HG03045 (cell line): ENCODE measurements at regions not wholly inside any gene's neighbourhood (a gene's known extent, or its start where the extent isn't known, plus 50 kb on each side); places are given as distances from the start of the nearest gene placed in this dataset.

Experiments
- ATAC-seq: cut with Tn5 transposase; IDR thresholded peaks from one replicate; pipeline ENCODE4 v1.9.1; 2021; ENCODE audit warnings: mild to moderate bottlenecking, moderate library complexity; ENCODE audit not compliant: unreplicated experiment

DNA sequence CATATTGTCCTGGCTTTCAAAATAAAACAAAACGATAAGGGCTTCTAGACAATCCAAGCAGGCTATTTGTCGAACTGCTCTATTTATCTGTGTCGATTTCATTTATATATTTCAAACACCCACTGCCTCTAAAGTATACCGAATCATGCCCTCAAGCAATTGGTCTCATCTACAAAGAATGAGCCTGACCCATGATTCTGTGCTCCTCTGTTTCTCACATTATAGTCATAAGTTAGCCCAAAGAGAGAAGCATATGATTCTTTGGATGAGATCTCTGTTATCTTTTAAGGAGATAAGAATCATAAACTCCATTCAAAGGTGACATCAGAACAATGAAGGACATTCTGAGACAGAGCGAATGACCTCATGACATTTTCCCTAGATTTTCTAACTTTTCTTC is 191.1 kb downstream of the MAP2K6 start:
- ATAC-seq, result no peak

DNA sequence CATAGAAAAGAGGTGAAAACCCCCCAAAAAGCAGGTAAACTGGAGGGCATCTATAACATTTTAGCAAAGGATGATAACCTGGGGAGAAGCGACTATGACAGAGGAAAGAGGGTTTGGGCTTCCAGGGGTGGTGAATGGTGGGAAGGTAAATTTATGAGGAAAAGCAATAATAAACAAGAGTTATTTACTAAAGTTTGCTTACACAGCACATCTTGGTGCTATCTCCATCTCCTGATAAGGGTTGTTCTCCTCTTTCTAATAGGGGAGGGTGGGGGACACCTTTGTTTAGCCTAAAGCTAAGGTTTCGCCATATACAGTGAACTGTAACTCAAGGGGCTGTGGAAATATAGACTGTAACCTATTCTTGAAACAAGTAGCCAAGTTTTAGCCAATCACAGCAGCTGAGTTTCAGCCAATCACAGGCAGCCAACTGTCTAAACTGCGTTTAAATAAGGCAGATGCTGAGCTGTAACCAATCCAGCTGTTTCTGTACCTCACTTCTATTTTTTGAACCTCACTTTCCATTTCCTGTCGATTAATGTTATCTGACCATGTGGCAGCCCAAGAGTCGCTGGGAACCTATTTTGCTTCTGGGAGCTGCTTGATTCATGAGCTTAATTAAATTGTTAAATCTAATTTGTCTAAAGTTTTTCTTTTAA is 191.8 kb downstream of the MAP2K6 start:
- ATAC-seq, result no peak

DNA sequence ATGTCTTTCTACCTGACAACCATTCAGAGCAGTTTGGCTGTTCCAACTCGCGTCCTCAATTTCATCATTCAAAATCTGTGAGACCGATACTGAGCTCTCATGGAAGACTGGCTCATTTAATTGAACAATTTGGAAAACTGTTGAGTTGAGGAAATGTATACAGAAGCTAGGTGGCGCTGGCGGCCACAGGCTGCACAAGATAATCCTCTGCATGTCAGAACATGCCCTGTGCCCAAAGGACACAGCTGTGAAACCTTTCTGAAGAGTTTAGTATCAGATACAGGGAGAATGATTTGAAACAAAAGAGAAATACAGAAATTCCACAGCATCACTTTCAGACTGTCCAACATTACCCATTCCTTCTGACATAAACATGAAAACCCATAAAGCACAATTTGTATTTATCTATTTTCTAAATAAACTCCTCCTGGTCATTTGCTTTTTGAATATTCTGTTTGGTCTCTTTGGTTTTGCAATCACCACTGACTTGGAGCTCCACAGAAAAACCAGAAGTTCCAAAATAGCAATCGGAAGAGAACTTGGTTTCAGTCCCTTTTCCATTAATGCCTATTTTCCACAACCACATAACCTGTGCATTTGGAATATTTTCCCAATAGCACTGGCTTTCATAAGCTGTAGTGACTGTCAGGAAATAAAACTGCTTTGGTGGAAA is 192.8 kb downstream of the MAP2K6 start:
- ATAC-seq, result peak; percentile 81

DNA sequence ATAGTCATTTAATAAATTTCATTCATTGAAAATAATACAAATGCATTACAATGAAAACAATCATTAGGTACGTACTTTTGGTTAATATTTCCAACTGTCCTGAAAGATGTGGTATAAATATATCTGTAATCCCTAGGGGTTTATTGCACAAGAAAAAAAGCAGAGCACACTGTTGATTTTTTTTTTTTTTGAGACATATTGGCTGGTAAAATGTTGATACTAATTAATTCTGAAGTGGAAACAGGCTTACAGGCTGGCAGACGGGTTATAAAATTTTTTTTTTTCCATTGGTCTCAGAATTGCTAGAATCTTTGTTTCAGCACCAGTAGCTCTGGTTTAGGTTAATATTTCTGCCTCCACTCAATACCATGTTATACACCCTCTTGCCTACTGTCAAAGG is 193.6 kb downstream of the MAP2K6 start:
- no peak for ATAC-seq

DNA sequence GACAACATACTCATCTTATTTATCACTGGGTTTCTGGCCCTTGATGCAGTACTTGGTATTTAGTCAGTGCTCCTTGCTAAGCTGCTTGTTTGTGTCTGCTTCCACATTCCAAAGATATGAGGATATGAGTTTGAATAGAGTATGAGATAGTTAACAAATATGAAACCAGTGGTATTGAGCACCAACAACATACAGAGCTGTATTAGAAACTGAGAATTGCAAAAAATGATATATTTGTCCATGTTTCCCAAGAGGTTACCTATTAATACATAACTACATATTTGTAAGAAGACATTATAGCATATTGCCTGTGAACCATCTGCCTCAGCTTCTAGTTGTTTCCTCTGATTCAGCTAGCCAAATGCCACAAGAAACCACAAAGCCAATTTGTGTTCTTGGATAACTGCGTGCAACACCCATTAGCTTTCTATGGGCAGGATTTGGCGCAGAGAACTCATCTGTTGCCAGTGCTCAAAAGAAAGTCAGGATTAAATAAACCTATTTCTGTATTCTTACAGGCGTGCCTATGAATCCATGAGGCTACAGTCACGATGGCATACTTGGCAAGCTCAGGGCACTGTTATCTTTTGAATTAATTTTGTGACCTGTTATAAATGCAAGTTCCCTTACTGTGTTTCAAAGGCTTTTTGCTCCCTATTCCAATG is 194.4 kb downstream of the MAP2K6 start:
- ATAC-seq, result no peak

DNA sequence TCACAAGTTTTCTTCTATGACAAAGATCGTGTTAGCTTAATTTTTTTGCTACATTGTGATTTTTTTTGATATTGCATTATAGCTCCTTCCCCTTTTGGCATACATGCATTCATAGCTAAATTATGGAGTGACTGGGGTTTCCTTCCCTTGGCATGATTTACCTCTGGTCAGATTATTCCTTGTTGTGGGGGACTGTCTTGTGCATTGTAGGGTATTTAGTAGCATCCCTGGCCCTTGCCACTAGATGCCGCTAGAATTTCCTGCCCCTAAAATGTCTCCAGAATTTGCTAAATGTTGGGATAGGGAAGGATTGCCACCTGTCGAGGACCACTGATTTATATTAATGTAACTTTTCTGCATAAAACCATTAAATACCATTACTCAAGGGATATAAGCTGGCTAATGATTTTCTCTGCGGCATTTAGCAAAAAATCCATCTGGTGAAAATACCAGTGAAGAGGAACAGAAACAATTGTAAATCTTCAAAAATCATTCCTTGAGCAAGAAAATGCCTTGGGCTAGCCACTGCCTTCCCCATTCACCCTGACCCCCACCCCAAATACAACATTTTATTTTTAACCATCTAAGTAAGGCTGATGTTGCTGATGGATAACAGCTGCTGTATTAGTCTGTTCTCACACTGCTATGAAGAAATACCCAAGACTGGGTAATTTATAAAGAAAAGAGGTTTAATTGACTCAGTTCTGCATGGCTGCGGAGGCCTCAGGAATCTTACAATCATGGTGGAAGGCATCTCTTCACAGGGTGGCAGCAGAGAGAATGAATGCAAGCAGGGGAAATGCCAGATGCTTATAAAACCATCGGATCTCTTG is 195.2 kb downstream of the MAP2K6 start:
- ATAC-seq, result no peak

DNA sequence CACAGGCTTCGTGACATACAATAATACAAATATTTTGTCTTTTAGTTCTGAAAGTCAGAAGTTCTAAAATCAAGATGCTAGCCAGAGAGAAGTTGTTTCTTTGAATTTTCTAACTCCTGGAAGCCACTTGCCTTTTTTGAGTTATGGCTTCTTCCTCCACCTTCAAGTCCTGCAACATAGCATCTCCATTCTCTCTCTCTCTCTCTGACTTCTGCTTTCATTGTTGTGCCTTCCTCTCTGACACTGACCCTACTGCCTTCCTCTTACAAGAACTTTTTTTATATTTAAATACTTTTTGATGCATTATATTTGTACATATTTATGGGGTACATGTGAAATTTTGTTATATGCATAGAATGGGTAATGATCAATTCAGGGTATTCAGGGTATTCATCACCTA is 205.9 kb downstream of the MAP2K6 start:
- ATAC-seq, result no peak

DNA sequence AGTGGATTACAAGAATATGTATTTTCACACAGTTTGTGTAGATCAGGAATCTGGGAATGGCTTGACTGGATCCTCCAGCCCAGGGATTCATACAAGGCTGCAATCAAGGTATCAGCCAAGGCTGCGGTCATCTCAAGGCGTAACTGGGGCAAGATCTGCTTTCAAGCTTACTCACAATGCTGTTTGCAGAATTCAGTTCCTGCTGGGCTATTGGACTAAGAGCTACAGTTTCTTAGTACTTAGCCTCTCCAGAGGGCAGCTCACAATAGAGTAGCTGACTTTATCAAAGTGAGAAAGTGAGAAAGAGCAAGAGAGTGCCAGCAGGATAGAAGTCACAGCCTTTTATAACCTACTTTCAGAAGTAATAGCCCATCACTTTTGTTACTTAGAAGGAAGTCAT is 211.0 kb downstream of the MAP2K6 start:
- no peak for ATAC-seq

DNA sequence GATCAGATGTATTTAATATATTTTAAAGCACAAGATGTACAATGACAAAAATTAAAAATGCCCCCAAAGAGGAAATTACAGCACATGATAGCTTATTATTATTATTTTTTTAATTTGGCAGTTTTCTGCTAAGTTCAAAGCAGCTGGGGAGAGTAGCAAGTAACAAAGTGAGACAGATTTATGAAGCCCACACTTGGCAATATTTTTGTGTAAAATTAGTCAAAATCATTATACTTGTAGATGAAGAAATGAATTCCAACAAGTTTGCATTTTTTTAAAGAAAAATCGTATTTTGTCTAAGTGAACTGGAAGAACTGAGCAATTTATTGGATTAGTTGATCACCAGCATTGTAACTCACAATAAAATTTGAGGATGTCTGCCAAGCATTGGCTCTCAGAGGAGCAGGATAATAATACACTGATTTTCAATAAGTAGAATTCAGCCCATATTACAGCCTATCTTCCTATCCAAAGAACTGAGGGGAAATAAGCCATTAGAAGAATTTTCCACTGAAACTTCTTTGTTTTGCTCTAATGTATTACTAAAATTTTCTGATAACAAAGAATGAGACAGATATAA is 215.6 kb downstream of the MAP2K6 start:
- no peak for ATAC-seq

DNA sequence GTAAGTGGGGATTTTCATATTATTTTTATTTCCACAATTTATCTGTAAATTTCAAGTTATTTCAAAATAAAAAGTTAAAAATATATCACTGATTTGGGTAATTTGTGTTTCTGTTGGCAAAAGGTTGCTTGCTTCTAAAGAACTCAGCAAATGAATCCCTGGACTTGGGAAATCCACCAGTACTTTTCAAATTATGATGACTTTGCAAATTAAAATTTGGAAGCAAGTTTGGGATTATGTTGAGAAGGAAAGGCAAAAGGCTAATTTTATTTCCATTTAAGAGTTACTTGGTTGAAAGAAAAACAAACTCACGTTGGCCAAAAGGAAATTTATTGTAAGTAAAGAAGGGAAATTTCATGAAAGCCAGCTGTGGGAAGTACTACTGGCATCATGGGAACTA is 220.3 kb downstream of the MAP2K6 start:
- no peak for ATAC-seq

DNA sequence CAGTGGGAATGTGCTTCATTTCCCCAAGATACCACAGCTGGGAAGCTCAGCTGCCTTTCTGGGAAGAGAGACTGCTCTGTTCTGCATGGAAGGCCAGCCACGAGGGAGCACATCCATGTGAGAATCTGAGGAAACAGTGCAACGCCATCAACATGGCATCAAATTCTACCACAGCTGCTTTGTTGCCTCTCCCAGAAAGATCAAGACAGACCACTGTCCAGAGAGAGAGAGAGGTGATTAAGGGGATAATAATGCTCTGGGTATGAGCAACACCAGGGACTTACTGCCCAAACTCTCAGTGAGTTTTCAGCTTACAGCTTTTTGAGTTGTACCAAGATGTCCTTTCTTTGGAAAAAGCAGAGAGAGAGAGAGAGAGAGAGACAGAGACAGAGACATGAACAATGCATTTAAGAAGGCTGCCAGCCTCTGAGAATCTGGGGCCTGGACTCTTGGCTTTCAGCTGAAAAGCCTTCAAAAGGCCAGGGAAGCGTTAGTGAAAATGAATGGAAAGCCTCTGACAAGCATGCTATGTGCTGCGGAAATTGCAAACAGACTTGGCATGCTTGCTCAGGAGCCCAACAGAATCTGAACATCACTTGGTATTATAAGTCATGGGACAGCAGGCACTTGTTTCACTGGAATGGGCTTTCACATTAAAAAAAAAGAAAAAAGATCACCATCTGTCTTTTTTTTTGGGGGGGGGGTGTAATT is 223.1 kb downstream of the MAP2K6 start:
- no peak for ATAC-seq

DNA sequence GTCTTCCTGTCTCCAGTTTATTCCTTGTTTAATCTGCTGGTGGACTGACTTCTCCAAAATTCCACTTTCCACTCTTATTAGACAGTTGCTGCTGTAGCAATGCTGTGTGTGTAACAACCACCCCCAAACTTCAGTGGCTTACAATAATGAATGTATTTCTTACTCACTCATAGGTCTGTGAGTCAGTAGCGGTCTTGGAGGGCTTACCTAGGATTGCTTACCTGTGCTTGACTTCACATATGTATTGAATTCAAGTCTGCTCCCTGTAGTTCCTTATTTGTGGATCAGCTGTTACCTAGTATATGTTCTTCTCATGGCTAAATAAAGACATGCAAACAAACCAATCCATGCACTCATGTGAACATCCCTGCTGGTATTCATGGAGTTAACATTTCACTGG is 224.6 kb downstream of the MAP2K6 start:
- ATAC-seq, result no peak

DNA sequence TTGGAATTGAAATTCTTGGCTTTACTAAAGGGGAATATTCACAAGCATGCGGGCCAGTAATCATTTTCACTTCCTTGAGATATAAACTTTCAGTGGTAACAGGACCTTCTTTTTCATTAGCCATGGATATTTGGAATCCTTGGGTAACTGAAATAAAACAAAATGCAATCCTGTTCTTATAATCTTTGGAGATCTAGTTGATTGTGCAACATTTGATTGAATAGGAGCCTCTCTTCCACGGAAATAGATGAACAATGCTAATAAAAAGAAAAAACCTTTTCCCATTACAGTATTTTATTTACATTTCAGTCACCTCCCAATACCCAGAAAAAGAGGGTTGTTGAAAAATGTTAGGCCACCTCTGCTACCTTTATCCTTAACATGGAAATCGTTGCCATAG is 225.6 kb downstream of the MAP2K6 start:
- ATAC-seq, result no peak

DNA sequence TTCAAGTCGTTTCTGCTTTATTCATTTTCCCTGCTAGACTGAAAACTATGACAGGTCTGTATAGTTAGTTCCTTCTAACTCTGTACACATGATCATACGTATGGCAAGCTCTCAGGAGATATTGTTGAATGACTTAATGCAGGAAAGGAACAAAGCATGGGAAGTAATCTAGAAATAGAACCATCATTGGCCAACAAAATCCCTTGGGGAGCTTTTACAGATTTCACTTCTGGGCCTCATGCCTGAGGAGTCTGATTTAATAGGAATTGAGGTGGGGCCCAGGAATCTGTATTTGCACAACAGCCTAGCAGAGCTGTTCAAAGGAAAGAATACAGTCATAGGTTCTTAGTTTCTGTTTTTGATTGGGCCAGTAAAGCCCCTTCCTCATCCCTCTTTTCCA is 229.2 kb downstream of the MAP2K6 start:
- ATAC-seq, result no peak

DNA sequence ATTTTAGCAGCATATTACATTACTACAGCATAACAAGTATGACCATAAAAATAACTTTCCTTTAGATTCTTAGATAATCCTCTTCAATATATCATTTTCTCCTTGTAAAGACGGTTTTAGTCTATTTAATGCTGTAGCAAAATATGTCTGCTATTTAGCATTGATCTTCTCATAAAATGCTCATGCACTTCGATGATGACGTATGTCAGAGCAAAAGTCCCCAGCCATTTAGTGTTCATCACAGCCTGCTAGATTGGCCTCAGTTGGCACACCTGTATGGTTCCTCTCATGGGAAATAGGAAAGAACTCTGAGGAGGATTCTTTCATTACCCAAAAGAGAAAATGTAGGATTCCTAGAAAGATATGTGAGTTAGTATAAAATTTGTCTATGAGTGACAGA is 232.2 kb downstream of the MAP2K6 start:
- ATAC-seq, result no peak

DNA sequence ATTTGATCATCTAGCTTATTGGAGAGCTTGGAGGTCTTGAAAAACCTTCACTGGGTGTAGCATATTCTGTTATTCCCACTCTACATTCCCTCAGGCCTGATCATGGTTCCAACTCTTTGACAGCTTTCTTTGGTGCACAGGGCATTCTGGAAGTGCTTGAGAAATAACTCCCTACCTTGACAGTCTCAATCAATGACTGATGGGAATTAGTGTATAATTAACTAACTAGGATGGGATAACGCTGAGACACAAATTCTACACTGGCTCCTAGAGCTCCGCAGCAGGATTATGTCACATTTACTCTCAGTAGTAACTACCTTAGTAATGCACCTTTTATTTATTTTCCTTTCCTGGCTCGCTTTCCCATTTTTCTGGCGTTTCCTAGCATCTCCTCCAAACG is 236.4 kb downstream of the MAP2K6 start:
- ATAC-seq, result no peak

DNA sequence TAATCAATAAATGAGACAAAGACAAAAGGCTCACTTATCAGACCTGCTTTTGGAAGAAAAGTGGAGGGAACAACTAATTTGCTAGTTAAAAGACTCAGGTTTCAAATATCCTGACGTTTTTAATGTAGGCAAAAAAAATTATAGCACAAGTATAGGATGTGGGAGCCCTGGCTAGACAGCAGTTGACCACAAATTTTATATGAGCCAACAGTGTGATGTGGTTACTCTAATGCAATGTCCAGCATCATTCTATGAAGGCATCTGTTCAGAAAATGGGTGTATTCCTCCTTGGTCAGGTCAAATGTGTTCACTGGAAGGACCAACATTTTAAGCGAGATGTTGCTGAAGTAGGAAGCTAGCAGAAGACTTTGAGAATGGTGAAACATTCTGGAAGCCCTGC is 237.4 kb downstream of the MAP2K6 start:
- no peak for ATAC-seq

DNA sequence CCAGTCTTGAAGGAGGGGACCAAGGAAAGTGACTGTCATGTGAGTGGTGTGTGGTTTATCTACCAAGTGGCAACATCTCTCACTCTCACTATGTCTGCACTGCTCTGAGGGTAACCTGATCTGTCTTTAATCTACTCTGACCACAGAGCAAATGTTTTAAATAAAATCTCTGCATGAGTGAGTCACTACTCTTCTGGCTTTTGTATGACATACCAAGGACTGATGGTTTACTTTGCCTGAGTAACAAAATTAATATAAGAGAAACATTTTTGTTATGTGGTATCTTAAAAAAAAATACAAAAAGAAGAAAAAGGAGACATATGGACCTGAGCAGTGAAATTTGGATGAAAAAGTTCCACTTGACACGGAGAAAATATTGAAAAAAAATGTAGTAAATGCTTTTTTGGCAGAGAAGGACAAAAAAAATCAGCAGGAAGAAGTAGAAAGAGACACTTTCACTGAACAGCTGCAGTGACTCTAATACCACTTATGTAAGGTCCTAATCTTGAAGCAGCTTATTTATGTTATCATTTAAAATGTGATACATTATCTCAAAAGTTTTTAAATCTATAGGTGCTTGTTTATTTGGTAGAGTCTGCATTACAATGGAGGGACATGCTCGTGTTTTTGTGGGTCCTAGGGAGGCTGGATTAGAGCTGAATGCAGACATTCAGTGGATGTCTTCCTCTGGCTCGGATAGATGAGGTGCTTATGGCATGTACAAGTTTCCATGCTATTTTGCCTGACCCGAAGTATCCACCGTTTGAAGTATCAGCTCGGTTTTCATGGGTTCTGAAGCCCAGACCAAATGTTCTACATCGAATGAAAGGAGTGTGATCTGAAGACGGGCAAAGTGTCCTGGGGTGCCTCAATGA is 240.7 kb downstream of the MAP2K6 start:
- ATAC-seq, result no peak

DNA sequence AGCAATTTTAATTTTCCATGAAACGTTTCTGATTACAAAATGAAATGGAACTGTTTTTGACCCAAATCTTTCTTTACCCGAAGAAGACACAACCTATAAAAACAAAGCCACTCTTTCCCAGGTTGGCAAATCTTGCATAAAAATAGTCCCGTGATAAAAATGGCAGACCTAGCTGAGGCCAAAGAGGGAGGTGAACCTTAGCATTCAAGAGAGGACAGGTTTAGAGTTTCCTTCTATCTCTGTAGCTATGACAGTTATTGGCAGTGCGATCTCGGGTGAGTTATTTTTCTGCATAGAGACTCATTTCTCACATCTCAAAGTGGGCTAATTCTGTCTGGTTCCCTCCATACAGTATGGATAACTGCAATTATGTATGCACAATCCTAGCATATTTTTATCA is 241.4 kb downstream of the MAP2K6 start:
- ATAC-seq, result no peak
